ENCODE measurements at regions not wholly inside any gene's neighbourhood (a gene's known extent, or its start where the extent isn't known, plus 50 kb on each side); places are given as distances from the start of the nearest gene placed in this dataset.

DNA sequence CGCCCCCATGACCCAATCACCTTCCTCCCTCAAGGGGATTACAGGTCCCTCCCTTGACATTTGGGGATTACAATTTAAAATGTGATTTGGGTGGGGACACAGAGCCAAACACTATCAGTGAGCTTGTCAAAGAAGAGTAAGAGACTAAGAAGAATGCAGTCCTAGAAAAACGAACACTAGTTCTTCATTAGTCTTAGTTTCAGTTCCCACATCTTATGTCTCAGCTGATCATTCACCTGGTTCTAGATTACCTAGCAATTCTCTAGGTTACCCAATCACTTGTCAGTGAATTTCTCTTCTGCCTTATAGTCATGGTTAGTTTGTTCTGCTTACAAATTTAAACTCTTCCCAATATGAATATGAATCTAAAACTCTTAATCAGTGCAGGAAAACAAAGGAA lies 251.5 kb downstream of the COX7C start:
- TF ChIP-seq, protein P1, sequence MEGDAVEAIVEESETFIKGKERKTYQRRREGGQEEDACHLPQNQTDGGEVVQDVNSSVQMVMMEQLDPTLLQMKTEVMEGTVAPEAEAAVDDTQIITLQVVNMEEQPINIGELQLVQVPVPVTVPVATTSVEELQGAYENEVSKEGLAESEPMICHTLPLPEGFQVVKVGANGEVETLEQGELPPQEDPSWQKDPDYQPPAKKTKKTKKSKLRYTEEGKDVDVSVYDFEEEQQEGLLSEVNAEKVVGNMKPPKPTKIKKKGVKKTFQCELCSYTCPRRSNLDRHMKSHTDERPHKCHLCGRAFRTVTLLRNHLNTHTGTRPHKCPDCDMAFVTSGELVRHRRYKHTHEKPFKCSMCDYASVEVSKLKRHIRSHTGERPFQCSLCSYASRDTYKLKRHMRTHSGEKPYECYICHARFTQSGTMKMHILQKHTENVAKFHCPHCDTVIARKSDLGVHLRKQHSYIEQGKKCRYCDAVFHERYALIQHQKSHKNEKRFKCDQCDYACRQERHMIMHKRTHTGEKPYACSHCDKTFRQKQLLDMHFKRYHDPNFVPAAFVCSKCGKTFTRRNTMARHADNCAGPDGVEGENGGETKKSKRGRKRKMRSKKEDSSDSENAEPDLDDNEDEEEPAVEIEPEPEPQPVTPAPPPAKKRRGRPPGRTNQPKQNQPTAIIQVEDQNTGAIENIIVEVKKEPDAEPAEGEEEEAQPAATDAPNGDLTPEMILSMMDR (IDR thresholded peaks at IDR 0.05): no peak
- no peak for TF ChIP-seq EZH2 (IDR thresholded peaks at IDR 0.05)
